Prostate gland (tissue), 2 donors: ENCODE measurements at regions not wholly inside any gene's neighbourhood (a gene's known extent, or its start where the extent isn't known, plus 50 kb on each side); places are given as distances from the start of the nearest gene placed in this dataset.

Experiments used
- CTCF ChIP-seq, 4 experiments: fragments of 200-600 bp in 2 of 4; fragments of 450-650 bp in 2 of 4; sonication (generic) in 2 of 4; IDR thresholded peaks; 1 replicate in 3 of 4; 2 replicates in 1 of 4; pipeline ENCODE4 v1.5.1; 2016 to 2019; ENCODE audit warnings: antibody characterized with exemption in 4 of 4, mild to moderate bottlenecking in 2 of 4, moderate library complexity in 2 of 4
- POLR2A ChIP-seq: fragments of 450-650 bp; IDR thresholded peaks from one replicate; pipeline ENCODE4 v1.6.1; 2016; ENCODE audit warnings: antibody characterized with exemption, mild to moderate bottlenecking

DNA sequence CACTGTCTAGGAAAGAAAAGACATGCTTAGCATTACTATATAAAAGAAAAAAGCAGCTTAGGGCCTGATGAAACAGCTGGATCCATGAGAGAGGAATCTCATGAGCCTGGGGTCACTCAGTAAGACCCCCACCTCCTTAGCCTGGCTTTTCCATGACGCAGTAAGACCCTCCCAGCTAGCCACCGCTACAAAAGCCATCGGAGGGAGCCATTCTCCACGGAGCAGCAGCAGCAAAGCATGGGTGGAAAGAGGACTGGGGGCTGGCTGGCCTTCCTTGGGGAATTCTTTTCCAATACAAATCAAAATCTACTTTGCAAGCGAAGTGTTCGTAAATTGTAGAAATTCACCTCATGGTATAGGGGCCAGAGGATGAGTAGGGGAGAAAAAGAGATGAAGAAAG lies 91.8 kb downstream of the SOD2 start:
- TF ChIP-seq POLR2A (no peak), CTCF (IDR thresholded peaks at IDR 0.05) (no peak)
